Natural killer cell (primary cell): ENCODE measurements at regions not wholly inside any gene's neighbourhood (a gene's known extent, or its start where the extent isn't known, plus 50 kb on each side); places are given as distances from the start of the nearest gene placed in this dataset.

Experiments used
- ATAC-seq, 3 donors: fragments of 150-1000 bp in 2 of 3; fragments of 200-7000 bp in 1 of 3; cut with Tn5 transposase; 1 replicate in 1 of 3; 2 replicates in 2 of 3; pipeline ENCODE4 v1.10.0; 2021; ENCODE audit warnings: mild to moderate bottlenecking in 2 of 3, moderate library complexity in 2 of 3
- DNase-seq, 2 donors: peaks; one replicate each; pipeline versions ENCODE4 v3.0.0 to v3.0.0-alpha.2; 2013 to 2021; ENCODE audit warnings: mixed read lengths in 1 of 2
- H3K27ac ChIP-seq: one replicate; pipeline ENCODE4 v1.5.1; 2013; ENCODE audit warnings: mild to moderate bottlenecking, low read length
- H3K27me3 ChIP-seq: one replicate; pipeline ENCODE4 v1.6.1; 2013; ENCODE audit warnings: low read length; ENCODE audit not compliant: control insufficient read depth, insufficient read depth
- H3K36me3 ChIP-seq: one replicate; pipeline ENCODE4 v1.6.1; 2013; ENCODE audit warnings: low read length; ENCODE audit not compliant: control insufficient read depth, insufficient read depth
- H3K4me1 ChIP-seq: one replicate; pipeline ENCODE4 v1.6.1; 2013; ENCODE audit warnings: low read length; ENCODE audit not compliant: control insufficient read depth, insufficient read depth
- H3K4me3 ChIP-seq: one replicate; pipeline ENCODE4 v1.5.1; 2013; ENCODE audit warnings: low read length
- H3K9me3 ChIP-seq: one replicate; pipeline ENCODE4 v1.6.1; 2013; ENCODE audit warnings: low read length; ENCODE audit not compliant: control insufficient read depth, insufficient read depth
- H3K27ac Mint-ChIP-seq, 2 donors: one replicate each; pipeline ENCODE4 v1.8.0; 2022; ENCODE audit warnings: mild to moderate bottlenecking in 2 of 2, mixed read lengths in 2 of 2, moderate library complexity in 1 of 2
- H3K27me3 Mint-ChIP-seq, 2 donors: one replicate each; pipeline ENCODE4 v1.8.0; 2022; ENCODE audit warnings: low read depth in 2 of 2, mixed read lengths in 2 of 2
- H3K36me3 Mint-ChIP-seq: one replicate; pipeline ENCODE4 v1.8.0; 2022; ENCODE audit warnings: mixed read lengths
- H3K4me1 Mint-ChIP-seq, 2 donors: one replicate each; pipeline ENCODE4 v1.8.0; 2022; ENCODE audit warnings: mixed read lengths in 2 of 2
- H3K4me3 Mint-ChIP-seq: one replicate; pipeline ENCODE4 v1.8.0; 2022; ENCODE audit warnings: mild to moderate bottlenecking, moderate library complexity, mixed read lengths
- H3K9me3 Mint-ChIP-seq, 2 donors: one replicate each; pipeline ENCODE4 v1.8.0; 2022; ENCODE audit warnings: mixed read lengths in 2 of 2
- WGBS: methylation state at CpG from one replicate; pipeline ENCODE4 v1.1.7; 2013; ENCODE audit warnings: missing lambda C conversion rate; ENCODE audit not compliant: insufficient coverage; 5-methylcytosine and 5-hydroxymethylcytosine counted together
- intact Hi-C: fragments of 100-400 bp; cut with micrococcal nuclease; formaldehyde crosslinking; loops from one replicate; pipeline ENCODE4 v1.14.2; 2022
- TF ChIP-seq, protein P1 (sequence below): fragments of 200-600 bp; IDR thresholded peaks from one replicate; pipeline ENCODE4 v1.8.0; 2022; ENCODE audit warnings: antibody characterized with exemption

GRCh38 chr9:107630156-107630555 is 140.6 kb upstream of the KLF4 start:
- H3K27me3 Mint-ChIP-seq = peaks cover under 1 to 7% of the 10 kb centered on the region in 2 donors
- Histone ChIP-seq H3K36me3 (no peaks in the 10 kb centered on the region), H3K4me3 (no peak overlapping the region), H3K27ac (no peak overlapping the region), H3K9me3 (no peaks in the 10 kb centered on the region), H3K27me3 (no peaks in the 10 kb centered on the region), H3K4me1 (no peaks in the 10 kb centered on the region)
- WGBS = 88% methylated on average over 6 of the region's 6 CpGs
- H3K27ac Mint-ChIP-seq = no peak overlapping the region
- DNase-seq = no peak
- intact Hi-C loops = no loop called here
- TF ChIP-seq, protein P1, sequence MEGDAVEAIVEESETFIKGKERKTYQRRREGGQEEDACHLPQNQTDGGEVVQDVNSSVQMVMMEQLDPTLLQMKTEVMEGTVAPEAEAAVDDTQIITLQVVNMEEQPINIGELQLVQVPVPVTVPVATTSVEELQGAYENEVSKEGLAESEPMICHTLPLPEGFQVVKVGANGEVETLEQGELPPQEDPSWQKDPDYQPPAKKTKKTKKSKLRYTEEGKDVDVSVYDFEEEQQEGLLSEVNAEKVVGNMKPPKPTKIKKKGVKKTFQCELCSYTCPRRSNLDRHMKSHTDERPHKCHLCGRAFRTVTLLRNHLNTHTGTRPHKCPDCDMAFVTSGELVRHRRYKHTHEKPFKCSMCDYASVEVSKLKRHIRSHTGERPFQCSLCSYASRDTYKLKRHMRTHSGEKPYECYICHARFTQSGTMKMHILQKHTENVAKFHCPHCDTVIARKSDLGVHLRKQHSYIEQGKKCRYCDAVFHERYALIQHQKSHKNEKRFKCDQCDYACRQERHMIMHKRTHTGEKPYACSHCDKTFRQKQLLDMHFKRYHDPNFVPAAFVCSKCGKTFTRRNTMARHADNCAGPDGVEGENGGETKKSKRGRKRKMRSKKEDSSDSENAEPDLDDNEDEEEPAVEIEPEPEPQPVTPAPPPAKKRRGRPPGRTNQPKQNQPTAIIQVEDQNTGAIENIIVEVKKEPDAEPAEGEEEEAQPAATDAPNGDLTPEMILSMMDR = no peak
- no peaks in the 10 kb centered on the region for H3K9me3 Mint-ChIP-seq
- H3K4me3 Mint-ChIP-seq = no peak overlapping the region
- no peak for ATAC-seq
- H3K36me3 Mint-ChIP-seq = no peaks in the 10 kb centered on the region
- no peaks in the 10 kb centered on the region for H3K4me1 Mint-ChIP-seq

- ATAC-seq = no peak
Observed at GRCh38 chr9:107628444-107628843, 138.9 kb upstream of the KLF4 start.

DNA sequence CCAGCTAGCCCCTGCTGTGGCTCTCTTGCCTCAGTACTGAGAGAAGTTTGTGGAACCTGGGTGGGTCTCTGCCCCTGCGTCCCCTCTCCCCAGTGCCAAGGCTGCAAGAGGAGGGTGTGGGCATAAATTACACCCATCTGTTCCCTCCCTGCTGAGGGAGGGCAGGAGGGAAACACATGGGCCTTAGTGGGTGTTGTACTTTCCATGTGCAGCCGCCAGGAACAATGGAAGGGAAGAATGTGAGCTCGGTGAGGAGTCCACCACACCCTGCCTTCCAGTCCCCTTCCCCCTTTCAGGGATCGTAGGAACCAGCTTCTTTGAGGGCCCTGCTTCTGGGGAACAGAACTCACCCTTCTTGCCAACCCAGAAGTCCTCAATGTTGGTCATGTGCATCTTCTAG is 138.2 kb upstream of the KLF4 start:
- ATAC-seq = no peak
- H3K4me3 Mint-ChIP-seq = no peak overlapping the region
- no peaks in the 10 kb centered on the region for H3K4me1 Mint-ChIP-seq

More at GRCh38 chr9:107628444-107628843, 138.9 kb upstream of the KLF4 start:
- WGBS = 95% methylated on average over 11 of the region's 11 CpGs
- Histone ChIP-seq H3K4me3 (no peak overlapping the region), H3K27ac (no peak overlapping the region), H3K36me3 (no peaks in the 10 kb centered on the region), H3K27me3 (no peaks in the 10 kb centered on the region), H3K9me3 (no peaks in the 10 kb centered on the region), H3K4me1 (no peaks in the 10 kb centered on the region)
- Mint-ChIP-seq H3K4me3 (no peak overlapping the region), H3K4me1 (no peaks in the 10 kb centered on the region), H3K36me3 (no peaks in the 10 kb centered on the region), H3K9me3 (no peaks in the 10 kb centered on the region), H3K27me3 (peaks cover 0 to 7% of the 10 kb centered on the region in 2 donors), H3K27ac (no peak overlapping the region)
- TF ChIP-seq, protein P1 = no peak
- DNase-seq = no peak
- intact Hi-C loops = no loop called here

GRCh38 chr9:107626118-107626517 is 136.5 kb upstream of the KLF4 start:
- Mint-ChIP-seq H3K4me1 (no peaks in the 10 kb centered on the region), H3K4me3 (no peak overlapping the region), H3K27ac (no peak overlapping the region), H3K27me3 (peaks cover 0 to 7% of the 10 kb centered on the region in 2 donors), H3K36me3 (no peaks in the 10 kb centered on the region), H3K9me3 (no peaks in the 10 kb centered on the region)
- H3K9me3 ChIP-seq = no peaks in the 10 kb centered on the region
- DNase-seq (no peak), ATAC-seq (no peak)
- H3K27me3 ChIP-seq = no peaks in the 10 kb centered on the region
- no peaks in the 10 kb centered on the region for H3K4me1 ChIP-seq
- H3K4me3 ChIP-seq = no peak overlapping the region
- intact Hi-C loops = no loop called here
- 76% methylated on average over 6 of the region's 6 CpGs for WGBS
- no peak overlapping the region for H3K27ac ChIP-seq
- TF ChIP-seq, protein P1 = no peak
- no peaks in the 10 kb centered on the region for H3K36me3 ChIP-seq

More for the DNA sequence above, 138.2 kb upstream of the KLF4 start:
- Histone ChIP-seq H3K4me3 (no peak overlapping the region), H3K36me3 (no peaks in the 10 kb centered on the region), H3K4me1 (no peaks in the 10 kb centered on the region), H3K27ac (no peak overlapping the region), H3K27me3 (no peaks in the 10 kb centered on the region), H3K9me3 (no peaks in the 10 kb centered on the region)
- Mint-ChIP-seq H3K9me3 (no peaks in the 10 kb centered on the region), H3K27me3 (peaks cover 0 to 7% of the 10 kb centered on the region in 2 donors), H3K36me3 (no peaks in the 10 kb centered on the region), H3K27ac (no peak overlapping the region)
- 76% methylated on average over 4 of the region's 4 CpGs for WGBS
- TF ChIP-seq, protein P1 = no peak
- intact Hi-C loops = no loop called here
- DNase-seq = no peak
